Transverse colon (tissue), 4 donors: ENCODE measurements at regions not wholly inside any gene's neighbourhood (a gene's known extent, or its start where the extent isn't known, plus 50 kb on each side); places are given as distances from the start of the nearest gene placed in this dataset.

Source experiments
- CTCF ChIP-seq, 5 experiments: fragments of 200-600 bp in 3 of 5; fragments of 450-650 bp in 2 of 5; sonication (generic) in 3 of 5; IDR thresholded peaks; 1 replicate in 2 of 5; 2 replicates in 3 of 5; pipeline ENCODE4 v1.5.1; 2016 to 2017; ENCODE audit warnings: antibody characterized with exemption in 5 of 5, inconsistent platforms in 3 of 5, mild to moderate bottlenecking in 2 of 5, moderate library complexity in 1 of 5
- EP300 ChIP-seq: sonication (generic); formaldehyde crosslinking; IDR thresholded peaks from one replicate; pipeline ENCODE4 v1.6.1; 2017; ENCODE audit warnings: antibody characterized with exemption, low read depth
- POLR2A ChIP-seq: fragments of 450-650 bp; IDR thresholded peaks from one replicate; pipeline ENCODE4 v1.6.1; 2016; ENCODE audit warnings: antibody characterized with exemption, mild to moderate bottlenecking, moderate library complexity
- POLR2AphosphoS5 ChIP-seq, 3 donors: sonication (generic); formaldehyde crosslinking; IDR thresholded peaks; one replicate each; pipeline ENCODE4 v1.6.1; 2016; ENCODE audit warnings: antibody characterized with exemption in 3 of 3

GRCh38 chr10:90458571-90458970, 399.3 kb downstream of the HTR7 start:
- TF ChIP-seq POLR2A (no peak), CTCF (IDR thresholded peaks at IDR 0.05) (no peak), EP300 (no peak), POLR2AphosphoS5 (IDR thresholded peaks at IDR 0.05) (no peak)
